ENCODE measurements at regions not wholly inside any gene's neighbourhood (a gene's known extent, or its start where the extent isn't known, plus 50 kb on each side); places are given as distances from the start of the nearest gene placed in this dataset.

DNA sequence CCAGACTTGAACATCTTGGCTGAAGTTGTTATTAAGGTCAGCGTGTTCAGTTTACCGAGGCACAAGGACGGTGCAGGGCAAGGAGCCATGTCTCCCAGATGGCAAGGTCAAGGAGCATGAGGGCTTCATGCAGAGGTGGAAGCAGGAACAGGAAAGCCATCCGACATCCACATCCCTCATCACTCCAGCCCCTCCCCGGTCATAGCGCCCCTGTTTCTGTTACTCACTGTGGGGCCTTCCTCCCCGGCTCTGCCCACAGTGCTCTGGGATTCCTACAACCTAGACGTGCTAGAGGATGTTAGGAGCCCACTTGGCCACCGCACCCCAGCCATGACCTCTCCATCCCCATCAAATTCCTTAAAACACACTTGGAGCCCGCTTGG is 146.7 kb downstream of the TTLL2 start:
- no peak overlapping the region for H2AFZ ChIP-seq (ENCODE audit: low read length)
- H4K20me1 ChIP-seq (ENCODE audit: insufficient read depth, low read length) = no peaks in the 10 kb centered on the region
- BruUV-seq (replicated peaks) = no TSS peak
- intact Hi-C loops (cut with micrococcal nuclease; ENCODE audit: unreplicated experiment) = no loop called here
- no peaks in the 10 kb centered on the region for H3K9me3 ChIP-seq (ENCODE audit: low read length)
- TF ChIP-seq, protein P1, sequence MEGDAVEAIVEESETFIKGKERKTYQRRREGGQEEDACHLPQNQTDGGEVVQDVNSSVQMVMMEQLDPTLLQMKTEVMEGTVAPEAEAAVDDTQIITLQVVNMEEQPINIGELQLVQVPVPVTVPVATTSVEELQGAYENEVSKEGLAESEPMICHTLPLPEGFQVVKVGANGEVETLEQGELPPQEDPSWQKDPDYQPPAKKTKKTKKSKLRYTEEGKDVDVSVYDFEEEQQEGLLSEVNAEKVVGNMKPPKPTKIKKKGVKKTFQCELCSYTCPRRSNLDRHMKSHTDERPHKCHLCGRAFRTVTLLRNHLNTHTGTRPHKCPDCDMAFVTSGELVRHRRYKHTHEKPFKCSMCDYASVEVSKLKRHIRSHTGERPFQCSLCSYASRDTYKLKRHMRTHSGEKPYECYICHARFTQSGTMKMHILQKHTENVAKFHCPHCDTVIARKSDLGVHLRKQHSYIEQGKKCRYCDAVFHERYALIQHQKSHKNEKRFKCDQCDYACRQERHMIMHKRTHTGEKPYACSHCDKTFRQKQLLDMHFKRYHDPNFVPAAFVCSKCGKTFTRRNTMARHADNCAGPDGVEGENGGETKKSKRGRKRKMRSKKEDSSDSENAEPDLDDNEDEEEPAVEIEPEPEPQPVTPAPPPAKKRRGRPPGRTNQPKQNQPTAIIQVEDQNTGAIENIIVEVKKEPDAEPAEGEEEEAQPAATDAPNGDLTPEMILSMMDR (conservative IDR thresholded peaks at IDR 0.05; ENCODE audit: low read length) = no peak
- H3K79me2 ChIP-seq (ENCODE audit: insufficient read depth, low read depth, low read length) = no peaks in the 10 kb centered on the region
- H3K4me1 ChIP-seq (ENCODE audit: insufficient read depth, low read length, poor library complexity, severe bottlenecking) = no peaks in the 10 kb centered on the region
- H3K4me3 ChIP-seq (ENCODE audit: low read depth, low read length, poor library complexity, severe bottlenecking) = no peak overlapping the region
- no peaks in the 10 kb centered on the region for H3K36me3 ChIP-seq (ENCODE audit: insufficient read depth, low read length)
- no peaks in the 10 kb centered on the region for H3K9me2 ChIP-seq (ENCODE audit: insufficient read depth, low read length)
- POLR2A ChIA-PET = interaction anchor here (0.6 kb wide), 1 partner anchor 1722 kb away, joined by 3 read pairs; no protein-coding TSS in a partner anchor
- DNase-seq (ENCODE audit: low spot score) = no peak
- no peak overlapping the region for H3K27ac ChIP-seq (ENCODE audit: low read depth, low read length, poor library complexity, severe bottlenecking)
- no peak overlapping the region for H3K4me2 ChIP-seq (ENCODE audit: low read length)
- CTCF ChIA-PET (ENCODE audit: unreplicated experiment) = no interaction called here

DNA sequence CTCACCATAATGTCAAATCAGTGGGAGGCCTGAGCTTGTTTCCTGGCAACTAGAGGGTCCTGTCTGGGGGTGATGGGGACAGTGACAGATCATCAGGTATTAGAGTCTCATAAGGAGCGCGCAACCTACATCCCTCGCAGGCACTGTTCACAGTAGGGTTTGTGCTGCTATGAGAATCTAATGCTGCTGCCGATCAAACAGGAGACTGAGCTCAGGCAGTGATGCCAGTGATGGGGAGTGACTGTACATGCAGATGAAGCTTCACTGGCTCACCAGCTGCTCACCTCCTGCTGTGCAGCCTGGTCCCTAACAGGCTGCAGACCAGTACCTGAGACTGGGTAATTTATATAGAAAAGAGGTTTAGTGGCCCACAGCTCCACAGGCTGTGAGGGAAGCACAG is 147.3 kb downstream of the TTLL2 start:
- Histone ChIP-seq H2AFZ (ENCODE audit: low read length) (no peak overlapping the region), H4K20me1 (ENCODE audit: insufficient read depth, low read length) (no peaks in the 10 kb centered on the region), H3K9me2 (ENCODE audit: insufficient read depth, low read length) (no peaks in the 10 kb centered on the region), H3K4me1 (ENCODE audit: insufficient read depth, low read length, poor library complexity, severe bottlenecking) (no peaks in the 10 kb centered on the region), H3K4me3 (ENCODE audit: low read depth, low read length, poor library complexity, severe bottlenecking) (no peak overlapping the region), H3K9me3 (ENCODE audit: low read length) (no peaks in the 10 kb centered on the region), H3K4me2 (ENCODE audit: low read length) (no peak overlapping the region), H3K36me3 (ENCODE audit: insufficient read depth, low read length) (no peaks in the 10 kb centered on the region), H3K27ac (ENCODE audit: low read depth, low read length, poor library complexity, severe bottlenecking) (no peak overlapping the region), H3K79me2 (ENCODE audit: insufficient read depth, low read depth, low read length) (no peaks in the 10 kb centered on the region)
- BruUV-seq (replicated peaks) = no TSS peak
- intact Hi-C loops (cut with micrococcal nuclease; ENCODE audit: unreplicated experiment) = no loop called here
- POLR2A ChIA-PET = interaction anchor here (0.6 kb wide), 1 partner anchor 1722 kb away, joined by 3 read pairs; no protein-coding TSS in a partner anchor
- no peak for DNase-seq (ENCODE audit: low spot score)
- TF ChIP-seq EZH2phosphoT487 (IDR thresholded peaks at IDR 0.05; ENCODE audit: borderline replicate concordance, low read depth, low read length) = no peak
- CTCF ChIA-PET (ENCODE audit: unreplicated experiment) = no interaction called here

DNA sequence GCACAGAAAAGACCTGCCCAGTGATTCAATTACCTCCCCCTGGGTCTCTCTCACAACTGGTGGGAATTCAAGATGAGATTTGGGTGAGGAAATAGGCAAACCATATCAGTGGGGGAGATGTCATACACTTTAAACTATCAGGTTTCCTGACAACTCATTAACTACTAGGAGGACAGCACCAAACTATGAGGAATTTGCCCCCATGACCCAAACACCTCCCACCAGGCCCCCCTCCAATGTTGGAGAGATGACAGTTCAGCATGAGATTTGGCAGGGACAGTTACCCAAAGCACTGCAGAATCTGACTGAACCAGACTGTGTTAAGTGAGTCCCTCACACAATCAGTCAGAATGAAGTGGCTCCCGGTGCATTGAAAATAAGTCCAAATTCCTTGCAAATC is 148.0 kb downstream of the TTLL2 start:
- POLR2A ChIA-PET = no interaction called here
- intact Hi-C loops (cut with micrococcal nuclease; ENCODE audit: unreplicated experiment) = no loop called here
- CTCF ChIA-PET (ENCODE audit: unreplicated experiment) = no interaction called here
- Histone ChIP-seq H3K4me2 (ENCODE audit: low read length) (no peak overlapping the region), H3K9me3 (ENCODE audit: low read length) (no peaks in the 10 kb centered on the region), H3K9me2 (ENCODE audit: insufficient read depth, low read length) (no peaks in the 10 kb centered on the region), H2AFZ (ENCODE audit: low read length) (no peak overlapping the region), H3K36me3 (ENCODE audit: insufficient read depth, low read length) (no peaks in the 10 kb centered on the region), H3K27ac (ENCODE audit: low read depth, low read length, poor library complexity, severe bottlenecking) (no peak overlapping the region), H3K4me3 (ENCODE audit: low read depth, low read length, poor library complexity, severe bottlenecking) (no peak overlapping the region), H4K20me1 (ENCODE audit: insufficient read depth, low read length) (no peaks in the 10 kb centered on the region), H3K4me1 (ENCODE audit: insufficient read depth, low read length, poor library complexity, severe bottlenecking) (no peaks in the 10 kb centered on the region), H3K79me2 (ENCODE audit: insufficient read depth, low read depth, low read length) (no peaks in the 10 kb centered on the region)
- no peak for TF ChIP-seq EZH2phosphoT487 (IDR thresholded peaks at IDR 0.05; ENCODE audit: borderline replicate concordance, low read depth, low read length)
- TF ChIP-seq, protein P1 (conservative IDR thresholded peaks at IDR 0.05; ENCODE audit: low read length) = no peak
- DNase-seq (ENCODE audit: low spot score) = no peak
- BruUV-seq (replicated peaks) = no TSS peak
